Gastroesophageal sphincter (tissue), 3 donors: ENCODE measurements at regions not wholly inside any gene's neighbourhood (a gene's known extent, or its start where the extent isn't known, plus 50 kb on each side); places are given as distances from the start of the nearest gene placed in this dataset.

Experiments used
- POLR2A ChIP-seq, 2 donors: fragments of 450-650 bp; IDR thresholded peaks; one replicate each; pipeline ENCODE4 v1.6.1; 2017; ENCODE audit warnings: antibody characterized with exemption in 2 of 2, mild to moderate bottlenecking in 2 of 2, moderate library complexity in 1 of 2
- POLR2AphosphoS5 ChIP-seq: sonication (generic); formaldehyde crosslinking; IDR thresholded peaks from one replicate; pipeline ENCODE4 v1.6.1; 2017; ENCODE audit warnings: antibody characterized with exemption
- TF ChIP-seq, protein P1 (sequence below), 4 experiments: fragments of 200-600 bp in 2 of 4; fragments of 450-650 bp in 2 of 4; sonication (generic) in 1 of 4; IDR thresholded peaks; one replicate each; pipeline ENCODE4 v1.5.1; 2017 to 2019; ENCODE audit warnings: antibody characterized with exemption in 4 of 4, mild to moderate bottlenecking in 2 of 4, moderate library complexity in 2 of 4

DNA sequence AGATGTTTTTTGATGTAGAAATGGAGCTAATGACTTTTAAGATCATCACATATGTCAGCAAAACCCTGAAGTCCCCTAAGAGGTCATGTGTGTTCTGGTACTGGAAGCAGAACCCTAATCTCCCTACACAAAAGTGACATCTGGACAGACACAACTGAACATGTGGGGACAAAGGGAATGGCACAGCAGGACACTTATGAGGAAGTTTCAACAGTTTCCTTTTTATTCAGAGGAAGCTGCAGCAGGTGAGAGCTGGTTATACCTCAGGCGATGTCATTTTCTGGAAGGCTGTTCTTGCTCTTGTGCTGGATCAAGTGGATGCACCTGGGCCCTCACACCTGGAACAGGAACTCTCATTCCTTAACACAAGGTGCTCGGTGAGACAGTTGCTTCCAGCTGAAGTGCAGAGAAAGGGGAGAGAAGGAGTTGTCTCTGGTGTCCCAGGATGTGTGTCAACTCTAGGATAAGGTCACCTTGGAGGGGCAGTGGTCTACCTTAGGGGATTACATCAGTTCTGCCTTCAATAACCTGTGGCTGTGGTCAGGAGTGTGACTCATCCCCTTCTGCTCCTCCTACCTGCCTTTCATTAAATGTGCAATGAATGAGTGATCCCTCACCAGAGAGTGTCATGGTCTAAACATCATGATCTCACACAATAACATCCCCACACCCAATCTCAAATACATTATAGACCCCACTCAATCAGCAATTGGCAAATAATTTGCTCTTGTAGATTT lies 463.4 kb downstream of the TMEM121 start:
- TF ChIP-seq, protein P1, sequence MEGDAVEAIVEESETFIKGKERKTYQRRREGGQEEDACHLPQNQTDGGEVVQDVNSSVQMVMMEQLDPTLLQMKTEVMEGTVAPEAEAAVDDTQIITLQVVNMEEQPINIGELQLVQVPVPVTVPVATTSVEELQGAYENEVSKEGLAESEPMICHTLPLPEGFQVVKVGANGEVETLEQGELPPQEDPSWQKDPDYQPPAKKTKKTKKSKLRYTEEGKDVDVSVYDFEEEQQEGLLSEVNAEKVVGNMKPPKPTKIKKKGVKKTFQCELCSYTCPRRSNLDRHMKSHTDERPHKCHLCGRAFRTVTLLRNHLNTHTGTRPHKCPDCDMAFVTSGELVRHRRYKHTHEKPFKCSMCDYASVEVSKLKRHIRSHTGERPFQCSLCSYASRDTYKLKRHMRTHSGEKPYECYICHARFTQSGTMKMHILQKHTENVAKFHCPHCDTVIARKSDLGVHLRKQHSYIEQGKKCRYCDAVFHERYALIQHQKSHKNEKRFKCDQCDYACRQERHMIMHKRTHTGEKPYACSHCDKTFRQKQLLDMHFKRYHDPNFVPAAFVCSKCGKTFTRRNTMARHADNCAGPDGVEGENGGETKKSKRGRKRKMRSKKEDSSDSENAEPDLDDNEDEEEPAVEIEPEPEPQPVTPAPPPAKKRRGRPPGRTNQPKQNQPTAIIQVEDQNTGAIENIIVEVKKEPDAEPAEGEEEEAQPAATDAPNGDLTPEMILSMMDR (IDR thresholded peaks at IDR 0.05) = no peak
- TF ChIP-seq POLR2AphosphoS5 (no peak), POLR2A (IDR thresholded peaks at IDR 0.05) (no peak)
